NCI-H345 treated with DMSO at 0.1 percent for 48 hours (cell line): ENCODE measurements at regions not wholly inside any gene's neighbourhood (a gene's known extent, or its start where the extent isn't known, plus 50 kb on each side); places are given as distances from the start of the nearest gene placed in this dataset.
A peak's percentile ranks its signal among the peaks of the same experiment; 100 is the strongest.
"Not testable (repeated sequence)": the region's sequence is repeated elsewhere in the genome, so short reads cannot be mapped to it uniquely, and the experiment has no call there.

Source experiments
- DNase-seq: peaks from one replicate; lab custom pipeline; 2025; ENCODE audit not compliant: unreplicated experiment; lab: John Stamatoyannopoulos, UW

DNA sequence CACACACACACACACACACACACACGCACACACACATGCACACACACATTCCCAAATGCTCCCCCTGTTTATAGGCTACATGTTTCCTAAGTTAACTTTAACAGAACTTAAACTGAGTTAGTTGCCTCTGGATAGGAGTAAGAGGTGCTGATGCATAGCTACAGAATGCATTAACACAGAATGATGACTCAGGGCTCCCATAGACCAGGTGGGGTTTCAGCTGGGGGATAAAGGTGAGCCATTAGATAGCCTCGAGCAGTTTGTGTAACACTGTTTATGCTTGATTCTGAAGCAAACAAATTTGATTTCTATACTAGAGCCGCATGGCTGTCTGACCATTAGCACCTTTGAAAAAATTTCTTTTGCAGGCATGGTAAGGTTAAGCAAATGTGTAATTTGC is 741.0 kb downstream of the PLCL1 start:
- no peak for DNase-seq

DNA sequence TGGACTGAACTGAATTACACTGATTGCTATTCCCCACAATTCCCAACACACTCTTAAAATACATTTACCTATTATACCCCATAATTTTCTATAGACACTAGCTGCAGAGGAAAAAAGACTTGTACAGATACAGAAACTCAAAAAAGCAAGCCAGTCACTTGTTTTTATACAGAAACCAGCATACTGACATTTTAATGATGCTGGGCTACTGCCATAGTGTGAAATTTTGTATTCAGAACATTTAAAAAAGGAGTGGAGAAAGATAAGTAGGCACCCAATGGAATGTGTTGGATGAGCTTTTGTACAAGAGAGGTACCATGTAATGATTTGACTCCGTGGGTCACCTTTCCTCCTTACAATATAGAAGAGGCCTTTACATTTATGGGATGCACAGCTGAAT is 740.1 kb downstream of the PLCL1 start:
- no peak for DNase-seq

DNA sequence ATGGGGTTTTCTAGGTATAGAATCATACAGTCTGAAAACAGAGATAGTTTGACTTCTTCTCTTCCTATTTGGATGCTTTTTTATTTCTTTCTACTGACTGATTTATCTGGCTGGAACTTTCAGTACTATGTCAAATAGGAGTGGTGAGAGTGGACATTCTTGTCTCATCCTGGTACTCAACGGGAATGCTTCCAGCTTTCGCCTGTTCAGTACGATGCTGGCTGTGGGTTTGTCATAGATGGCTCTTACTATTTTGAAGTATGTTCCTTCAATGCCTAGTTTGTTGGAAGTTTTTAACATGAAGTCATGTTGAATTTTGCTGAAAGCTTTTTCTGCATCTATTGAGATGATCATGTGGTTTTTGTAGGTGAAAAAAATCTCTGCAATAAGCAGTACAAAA is 730.4 kb downstream of the PLCL1 start:
- DNase-seq, result no peak

DNA sequence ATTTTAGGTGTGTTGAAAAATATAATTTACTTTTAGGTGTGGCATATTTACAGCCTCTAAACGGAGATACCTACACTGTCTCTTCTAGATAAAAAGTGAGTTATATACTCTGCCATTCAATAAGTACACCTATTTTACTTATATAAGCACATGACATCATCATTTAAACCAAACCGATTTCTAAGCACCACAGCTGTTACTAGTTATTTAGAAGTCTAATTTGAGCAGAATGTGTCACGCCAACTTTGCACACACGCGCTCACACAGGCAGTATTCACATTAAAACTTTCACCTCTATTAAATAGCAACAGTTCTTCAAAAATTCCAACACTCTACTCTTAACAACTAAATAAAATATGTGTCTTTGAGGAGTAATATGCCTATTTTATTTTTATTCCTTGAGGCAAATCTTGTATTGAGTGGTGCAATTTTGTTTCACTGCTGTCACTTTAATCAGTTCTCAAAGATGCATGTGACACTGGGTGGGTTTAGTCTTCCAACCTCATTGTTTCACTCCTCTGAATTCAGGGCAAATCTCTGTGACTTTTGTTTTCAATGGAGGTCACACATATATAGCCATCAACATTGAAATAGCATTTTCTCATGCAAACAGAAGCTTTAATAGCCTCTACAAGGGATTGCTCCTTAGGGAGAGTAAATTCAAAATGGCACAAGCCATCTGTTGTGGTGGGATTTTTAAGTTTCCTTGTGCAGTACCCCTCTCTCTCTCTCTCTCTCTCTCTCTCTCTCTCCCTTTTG is 721.0 kb downstream of the PLCL1 start:
- DNase-seq, result no peak

DNA sequence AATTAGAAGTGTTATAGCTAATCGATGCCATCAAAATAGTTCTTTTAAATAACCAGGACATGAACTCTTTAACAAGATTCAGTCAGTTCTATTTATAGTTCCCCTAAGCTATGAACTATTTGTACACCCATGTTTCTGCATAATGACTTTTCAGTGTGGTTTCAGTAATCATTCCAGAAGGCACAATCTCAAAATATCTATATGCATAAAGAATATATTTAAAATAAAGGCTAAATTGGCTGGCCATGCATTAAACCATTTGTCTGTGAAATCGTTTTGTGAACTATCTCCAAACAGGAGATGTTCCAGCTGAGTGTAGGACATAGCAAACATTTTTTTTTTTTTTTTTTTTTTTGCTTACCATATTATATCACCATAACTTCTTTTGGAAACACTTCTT is 719.3 kb downstream of the PLCL1 start:
- DNase-seq, result no peak

DNA sequence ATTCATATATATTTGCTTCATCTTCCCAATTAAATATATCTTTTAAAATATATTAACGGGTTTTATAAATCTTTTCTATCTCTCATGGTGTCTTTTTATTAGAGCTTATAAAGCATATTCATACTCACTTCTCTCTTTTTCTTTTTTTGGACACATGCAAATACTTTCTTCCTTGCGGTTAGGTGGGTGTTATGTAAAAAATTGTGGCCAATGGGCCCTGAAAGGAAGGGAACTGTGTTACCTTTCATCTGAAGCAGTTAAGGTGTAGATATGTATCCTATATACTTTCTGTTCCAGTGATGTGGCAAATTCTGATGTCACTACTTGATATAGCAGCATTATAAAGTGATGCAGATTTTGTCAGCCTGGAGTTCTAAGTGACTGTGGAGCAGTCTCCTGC is 714.5 kb downstream of the PLCL1 start:
- no peak for DNase-seq

DNA sequence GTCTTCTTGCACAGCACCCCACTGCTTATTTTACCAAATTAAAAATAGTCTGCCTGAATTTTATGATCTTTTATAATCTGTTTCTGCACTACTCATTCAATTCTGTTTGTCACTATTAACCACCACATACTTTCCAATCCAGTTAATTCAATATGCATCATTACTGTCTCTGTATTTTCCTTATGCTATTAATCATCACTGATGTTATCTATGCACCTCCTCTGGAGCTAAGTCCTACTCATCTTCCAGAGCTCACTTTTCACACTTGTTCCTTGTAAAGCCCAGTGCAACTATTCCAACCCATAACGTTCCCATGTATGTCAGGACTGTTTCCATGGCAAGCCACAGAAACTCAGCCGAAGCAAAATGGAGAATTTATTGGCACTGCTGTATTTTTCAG is 713.6 kb downstream of the PLCL1 start:
- no peak for DNase-seq

DNA sequence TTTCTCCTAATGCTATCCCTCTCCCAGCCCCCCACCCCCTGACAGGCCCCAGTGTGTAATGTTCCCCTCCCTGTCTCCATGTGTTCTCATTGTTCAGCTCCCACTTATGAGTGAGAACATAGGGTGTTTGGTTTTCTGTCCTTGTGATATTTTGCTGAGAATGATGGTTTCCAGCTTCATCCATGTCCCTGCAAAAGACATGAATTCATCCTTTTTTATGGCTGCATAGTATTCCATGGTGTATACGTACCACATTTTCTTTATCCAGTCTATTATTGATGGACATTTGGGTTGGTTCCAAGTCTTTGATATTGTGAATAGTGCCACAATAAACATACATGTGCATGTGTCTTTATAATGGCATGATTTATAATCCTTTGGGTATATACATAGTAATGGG is 704.2 kb downstream of the PLCL1 start:
- DNase-seq, result not testable (repeated sequence)

DNA sequence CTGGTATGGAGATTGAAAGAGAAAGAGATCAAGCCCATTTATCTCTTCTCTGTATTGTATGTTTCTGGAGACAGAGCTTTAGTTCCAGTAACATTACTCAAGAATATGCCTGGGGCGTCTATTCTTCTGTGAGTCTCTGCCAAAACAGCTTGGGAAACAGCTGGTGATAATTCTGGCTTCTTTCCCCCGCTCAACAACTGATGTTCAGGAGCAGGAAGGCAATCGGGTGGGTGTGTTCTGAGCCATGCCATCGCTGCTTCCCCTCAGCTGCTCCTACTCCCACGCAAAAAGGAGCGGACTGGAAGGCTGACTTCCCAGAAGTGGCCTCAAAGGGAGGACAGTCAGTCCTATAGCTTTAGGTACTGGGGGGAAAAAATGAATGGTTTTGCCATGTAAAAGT is 695.1 kb downstream of the PLCL1 start:
- no peak for DNase-seq

DNA sequence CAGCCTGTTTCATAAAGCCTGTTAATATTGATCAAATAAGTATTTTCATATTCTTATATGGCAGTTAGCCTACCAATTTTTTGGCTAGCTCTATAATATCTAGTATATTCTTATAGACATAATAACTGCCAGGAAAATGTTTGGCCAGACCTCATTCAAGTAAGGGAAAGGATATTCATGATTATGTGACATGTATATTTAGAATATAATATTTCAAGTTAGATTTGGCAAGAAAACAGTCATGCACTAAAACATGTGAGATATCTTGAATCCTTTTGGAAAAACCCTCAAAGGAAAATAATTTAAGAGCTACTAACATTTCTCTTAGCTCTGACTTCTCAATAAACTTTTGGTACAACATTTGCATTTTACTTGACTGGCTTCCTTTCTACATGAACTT is 694.1 kb downstream of the PLCL1 start:
- no peak for DNase-seq

DNA sequence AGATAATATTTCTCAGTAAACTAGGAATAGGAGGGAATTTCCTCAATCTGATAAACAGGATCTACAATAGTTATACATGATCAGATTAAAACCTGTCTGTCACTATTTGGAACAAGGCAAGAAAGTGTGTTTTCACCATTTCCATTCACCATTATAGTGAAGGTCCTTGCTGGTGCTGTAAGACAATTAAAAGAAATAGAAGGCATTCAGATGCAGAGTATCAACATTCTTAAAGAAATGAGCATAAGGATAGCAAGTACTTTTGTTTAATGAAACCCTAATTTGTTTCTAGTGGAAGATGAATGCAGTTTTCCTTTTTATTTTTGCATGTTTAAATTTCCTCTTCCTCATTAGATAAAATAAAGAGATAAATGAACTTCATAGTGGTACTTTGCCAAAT is 693.7 kb downstream of the PLCL1 start:
- DNase-seq, result no peak

DNA sequence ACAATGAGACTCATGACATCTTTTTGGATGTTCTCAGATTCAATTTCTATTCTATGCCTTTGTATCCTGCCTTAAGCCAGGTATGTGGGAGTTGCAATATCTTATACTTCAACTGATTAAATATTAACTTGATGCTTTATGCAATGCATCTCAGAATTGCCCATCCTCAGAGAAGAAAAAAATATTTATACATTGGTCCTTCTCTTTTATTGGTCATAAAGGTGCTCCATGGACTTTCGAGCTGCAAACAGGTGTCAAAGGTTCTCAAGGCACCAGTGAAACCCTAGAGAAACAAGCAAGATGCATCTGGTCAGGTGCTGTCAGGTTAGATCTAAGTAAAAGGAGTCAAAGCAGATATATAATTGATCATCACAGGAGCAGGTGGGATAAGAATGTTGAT is 690.5 kb downstream of the PLCL1 start:
- no peak for DNase-seq

DNA sequence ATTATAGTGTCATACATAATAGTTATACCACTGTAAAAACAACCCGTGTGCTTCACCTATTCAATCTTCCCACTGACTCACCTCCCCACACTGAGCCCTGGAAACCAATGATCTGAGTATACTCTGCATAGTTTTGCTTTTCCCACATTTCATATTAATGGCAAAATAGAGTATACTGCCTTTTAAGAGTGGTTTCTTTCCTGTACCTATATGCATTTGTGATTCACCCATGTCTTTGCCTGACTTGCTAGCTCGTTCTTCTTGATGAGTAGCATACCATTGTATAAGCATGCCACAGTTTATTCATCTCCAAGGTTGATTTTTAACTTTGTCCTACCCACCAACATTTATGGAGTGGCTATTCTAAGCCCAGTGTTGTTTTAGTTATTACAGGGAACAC is 686.4 kb downstream of the PLCL1 start:
- DNase-seq, result no peak

DNA sequence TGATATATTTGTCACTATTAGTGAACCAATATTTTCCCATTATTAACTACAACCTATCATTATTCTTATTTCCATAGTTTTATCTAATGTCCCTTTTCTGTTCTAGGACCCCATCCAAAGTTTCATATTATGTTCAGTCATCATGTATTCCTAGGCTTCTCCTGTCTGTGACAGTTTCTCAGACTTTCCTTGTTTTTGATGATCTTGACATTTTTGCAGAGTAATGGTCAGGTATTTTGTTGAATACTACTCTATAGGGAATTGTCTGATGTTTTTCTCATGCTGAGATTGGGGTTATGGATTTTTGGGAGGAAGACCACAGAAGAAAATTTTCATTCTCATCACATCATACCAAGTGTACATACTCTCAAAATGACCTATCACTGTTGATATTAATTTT is 684.6 kb downstream of the PLCL1 start:
- no peak for DNase-seq

DNA sequence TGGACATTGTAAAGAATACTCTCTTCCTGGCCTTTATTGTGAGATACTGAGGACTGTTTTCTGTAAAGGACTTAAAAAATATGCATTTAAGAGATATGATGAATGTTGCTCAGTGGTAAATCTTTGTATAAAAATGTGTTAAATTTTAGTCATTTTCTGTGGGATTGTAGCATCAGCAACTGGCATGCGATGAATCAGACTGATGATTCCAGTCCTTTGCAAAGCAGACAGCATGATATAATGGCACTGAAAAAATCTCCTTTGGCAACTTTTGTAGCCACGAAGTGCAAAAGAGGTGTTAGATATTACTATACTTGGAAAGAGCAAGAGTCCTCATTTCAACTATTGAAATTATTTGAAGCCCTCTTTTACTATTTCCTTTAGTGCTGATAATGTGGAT is 678.7 kb downstream of the PLCL1 start:
- no peak for DNase-seq

DNA sequence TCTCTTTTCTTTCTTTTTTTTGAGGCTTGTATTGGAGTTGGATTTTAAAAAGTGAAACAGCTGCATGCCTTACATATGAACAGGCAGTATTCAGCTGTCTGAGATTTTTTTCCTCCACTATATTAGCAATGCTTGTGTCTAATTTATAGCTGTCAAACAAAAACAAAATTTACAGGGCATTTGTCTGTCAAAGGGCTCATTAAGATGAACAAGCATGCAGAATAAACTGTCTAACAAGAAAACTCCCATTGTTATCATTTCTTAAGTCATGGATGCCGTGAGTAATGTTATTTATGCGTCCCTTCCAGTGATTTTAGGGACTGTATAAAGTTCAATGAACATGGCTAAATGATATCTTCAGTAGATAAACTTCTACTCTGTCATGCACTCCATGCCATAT is 674.7 kb downstream of the PLCL1 start:
- DNase-seq, result no peak

DNA sequence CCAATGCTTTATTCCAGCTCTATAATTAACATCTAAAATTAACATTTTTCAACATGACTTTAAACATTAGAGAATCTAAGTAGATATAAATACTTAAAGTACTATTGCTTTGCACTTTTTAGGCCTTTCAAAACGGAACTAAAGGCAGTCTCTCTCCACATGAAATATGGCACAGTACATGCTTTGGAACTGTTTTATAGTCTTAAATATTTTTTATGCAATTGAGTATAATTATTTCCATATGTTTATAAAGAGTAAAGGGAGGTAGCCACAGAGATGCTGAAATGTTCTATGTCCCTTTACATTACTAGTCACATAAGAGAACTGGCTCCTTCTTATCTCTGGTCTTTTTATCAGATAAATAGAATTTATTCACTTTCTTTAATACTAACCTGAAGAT is 674.0 kb downstream of the PLCL1 start:
- DNase-seq, result no peak

DNA sequence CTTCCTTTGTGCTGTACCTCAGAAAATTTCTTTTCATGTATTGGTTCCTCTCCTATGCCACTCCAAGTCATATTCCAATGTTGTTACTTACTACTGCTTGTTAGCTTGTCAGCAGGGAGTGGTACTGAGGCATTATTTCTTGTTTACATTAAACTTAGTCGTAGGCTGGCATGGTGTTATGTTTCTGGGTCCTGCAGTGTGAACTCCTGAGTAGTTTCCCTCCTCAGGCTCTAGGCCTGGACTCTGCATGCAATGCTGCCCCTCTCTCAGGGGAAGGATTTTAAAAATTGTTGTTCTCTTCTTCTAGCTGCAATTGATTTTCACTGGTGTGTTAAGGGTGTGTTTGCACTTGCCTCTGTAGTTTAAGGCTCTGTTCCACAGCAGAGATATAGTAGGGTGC is 671.6 kb downstream of the PLCL1 start:
- DNase-seq, result peak; percentile 24

DNA sequence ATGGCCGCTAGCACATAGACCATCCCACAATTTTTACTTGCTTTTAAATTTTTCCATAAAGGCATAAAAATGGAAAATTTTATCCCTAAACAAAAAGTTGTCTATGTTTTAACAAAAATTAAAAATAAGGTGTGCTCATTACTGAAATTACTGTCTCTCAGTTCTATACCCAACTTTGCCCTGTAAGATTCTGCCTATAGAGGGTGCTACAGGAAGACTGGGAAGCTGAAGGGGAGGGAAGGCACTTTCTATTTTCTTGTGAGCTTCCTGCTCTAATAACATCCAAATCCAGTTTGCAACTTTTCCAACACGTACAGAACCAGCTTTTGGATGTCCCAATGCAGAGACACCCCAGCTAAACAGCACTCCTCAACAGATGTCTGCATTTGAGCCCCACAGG is 666.9 kb downstream of the PLCL1 start:
- DNase-seq, result no peak

DNA sequence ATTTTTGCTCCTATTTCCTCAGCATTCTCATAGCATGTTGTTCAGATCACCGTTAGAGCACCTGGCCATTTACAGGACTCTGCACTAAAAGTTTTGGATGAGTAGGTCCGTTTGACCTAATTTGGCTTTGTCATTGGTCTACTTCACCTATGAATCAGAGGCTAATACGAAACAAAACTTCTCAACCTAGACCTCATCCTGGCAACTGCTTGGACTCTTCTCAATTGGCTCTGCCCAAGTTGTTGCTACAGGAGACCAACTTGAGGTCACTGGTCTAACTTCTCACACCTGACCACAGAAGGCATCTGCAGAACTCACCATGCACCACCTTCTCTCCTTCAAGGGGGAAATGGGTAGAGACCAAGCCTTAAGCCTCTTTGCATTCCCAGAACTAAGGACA is 663.7 kb downstream of the PLCL1 start:
- DNase-seq, result no peak

DNA sequence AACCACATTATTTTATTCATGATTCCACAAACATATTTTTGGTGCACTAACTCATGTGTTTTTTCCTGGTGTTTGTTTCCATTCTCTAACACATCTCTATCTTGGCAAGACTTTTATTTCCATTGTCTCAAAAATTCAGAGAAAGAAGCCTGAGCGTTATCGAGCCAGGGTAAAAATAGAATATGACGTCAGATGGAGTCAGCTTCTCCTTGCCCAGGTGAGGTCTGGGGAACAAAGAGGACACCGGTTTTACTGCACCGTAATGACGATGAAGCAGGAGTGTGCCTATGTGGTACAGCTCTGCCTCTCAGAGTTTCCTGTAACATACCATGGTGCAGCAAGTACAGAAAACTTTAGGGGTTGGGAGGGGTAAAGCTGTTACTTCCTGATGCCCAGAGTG is 661.6 kb downstream of the PLCL1 start:
- DNase-seq, result no peak

DNA sequence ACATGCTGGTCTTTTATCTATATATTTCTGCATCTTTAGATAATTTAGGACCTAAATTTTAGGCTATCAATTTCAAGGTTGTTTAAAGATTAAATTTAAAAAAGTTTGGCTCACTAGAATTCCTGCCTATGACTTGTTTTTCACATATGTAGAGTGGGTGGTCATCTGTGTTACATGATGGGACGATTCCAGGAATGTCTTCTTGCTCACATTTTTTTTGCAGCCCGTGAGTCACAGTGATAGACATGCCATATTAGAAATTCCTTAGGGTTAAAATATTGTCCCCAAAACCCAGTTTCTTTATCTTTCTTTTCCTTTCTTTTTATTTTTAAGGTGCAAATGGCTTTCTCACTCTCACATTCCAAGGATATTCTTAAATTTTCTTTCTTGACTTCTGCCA is 652.0 kb downstream of the PLCL1 start:
- no peak for DNase-seq

DNA sequence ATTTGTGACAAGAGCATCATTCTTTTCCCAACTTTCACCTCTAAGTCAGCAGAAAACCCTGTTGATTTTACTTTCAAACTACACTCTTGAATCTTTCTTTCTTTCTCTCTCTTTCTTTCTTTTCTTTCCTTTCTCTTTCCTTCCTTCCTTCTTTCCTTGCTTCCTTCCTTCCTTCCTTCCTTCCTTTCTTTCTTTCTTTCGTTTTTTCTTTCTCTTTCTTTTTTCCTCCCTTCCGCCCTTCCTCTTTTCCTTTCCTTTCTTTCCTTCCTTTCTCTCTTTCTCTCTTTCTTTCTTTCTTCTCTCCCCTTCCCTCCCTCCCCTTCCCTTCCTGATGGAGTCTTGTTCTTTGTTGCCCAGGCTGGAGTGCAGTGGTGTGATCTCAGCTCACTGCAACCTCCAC is 649.5 kb downstream of the PLCL1 start:
- DNase-seq, result no peak

DNA sequence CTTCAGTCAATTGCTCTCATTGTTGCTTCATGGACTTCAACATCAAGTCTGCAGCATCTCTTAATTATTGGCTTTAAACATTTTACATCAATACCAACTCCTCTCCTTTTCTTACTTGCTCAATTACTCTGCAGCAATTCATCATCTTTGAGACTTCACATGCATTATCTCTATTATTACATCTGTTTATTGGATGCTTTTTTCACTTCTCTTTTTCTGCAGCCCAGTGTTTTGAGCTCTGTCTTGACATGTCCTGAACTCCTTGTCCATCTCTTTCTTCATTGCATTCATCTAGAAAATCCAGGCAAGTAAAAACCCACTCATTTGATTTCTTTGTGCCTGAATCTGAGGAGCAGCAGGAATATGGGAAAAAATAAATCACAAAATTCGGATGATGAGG is 647.9 kb downstream of the PLCL1 start:
- no peak for DNase-seq
